ENCODE measurements at regions not wholly inside any gene's neighbourhood (a gene's known extent, or its start where the extent isn't known, plus 50 kb on each side); places are given as distances from the start of the nearest gene placed in this dataset.
"Not testable (repeated sequence)": the region's sequence is repeated elsewhere in the genome, so short reads cannot be mapped to it uniquely, and the experiment has no call there.

GRCh38 chr7:25742316-25742715 is 409.7 kb upstream of the NFE2L3 start:
- Histone ChIP-seq H3K9me3 (ENCODE audit: control insufficient read depth in 1 of 2, insufficient read depth in 1 of 2, low read depth in 1 of 2, low read length in 2 of 2) (no peaks in the 10 kb centered on the region), H3K4me2 (ENCODE audit: low read length) (no peak overlapping the region), H3K4me3 (replicated peaks in 1 of 2; ENCODE audit: low read depth in 1 of 2, low read length in 2 of 2) (no peak overlapping the region), H3K9ac (ENCODE audit: low read length) (no peak overlapping the region), H3K9me2 (ENCODE audit: insufficient read depth) (no peaks in the 10 kb centered on the region), H2AFZ (ENCODE audit: low read depth, low read length, poor library complexity, severe bottlenecking) (no peak overlapping the region), H4K20me1 (ENCODE audit: insufficient read depth) (no peaks in the 10 kb centered on the region), H3K27me3 (ENCODE audit: insufficient read depth, low read length) (peaks cover 11% of the 10 kb centered on the region; the same call in 1 of the 2 replicates), H3K36me3 (ENCODE audit: control insufficient read depth in 1 of 2, insufficient read depth in 2 of 2, low read length in 2 of 2) (no peaks in the 10 kb centered on the region), H3K4me1 (ENCODE audit: control insufficient read depth in 1 of 2, insufficient read depth in 2 of 2, low read length in 2 of 2) (no peaks in the 10 kb centered on the region), H3K79me2 (ENCODE audit: insufficient read depth, low read length) (no peaks in the 10 kb centered on the region), H3K27ac (ENCODE audit: low read depth, low read length) (no peak overlapping the region)
- RAD21 ChIA-PET (ENCODE audit: low non-redundant PET in 1 of 2, low total read pairs in 2 of 2, uncharacterized antibody in 2 of 2, unreplicated experiment in 2 of 2), result no interaction called here
- TF ChIP-seq ZNF274 (IDR thresholded peaks at IDR 0.05; ENCODE audit: low read depth, low read length), result no peak
- no peak for TF ChIP-seq ATF3 (IDR thresholded peaks at IDR 0.05)
- no peak for TF ChIP-seq CBX3 (IDR thresholded peaks at IDR 0.05; ENCODE audit: low read depth)
- no peak for TF ChIP-seq YY1 (IDR thresholded peaks at IDR 0.05; ENCODE audit: extremely low read depth, insufficient replicate concordance, low read depth, low read length)
- no peak for TF ChIP-seq ELF1 (IDR thresholded peaks at IDR 0.05; ENCODE audit: borderline replicate concordance, low read depth)
- no peak for TF ChIP-seq ZBTB33 (IDR thresholded peaks at IDR 0.05; ENCODE audit: extremely low read depth, insufficient replicate concordance, low read length)
- no peak for TF ChIP-seq CTCF (IDR thresholded peaks at IDR 0.05 in 2 of 3, conservative IDR thresholded peaks at IDR 0.05 in 1 of 3; ENCODE audit: borderline replicate concordance in 1 of 3, insufficient read depth in 1 of 3, low read depth in 2 of 3, low read length in 2 of 3)
- no peak for TF ChIP-seq RAD21 (IDR thresholded peaks at IDR 0.05; ENCODE audit: low read depth)
- no peak for TF ChIP-seq POLR2AphosphoS5 (IDR thresholded peaks at IDR 0.05; ENCODE audit: low read depth, low read length)
- no peak for TF ChIP-seq EZH2phosphoT487 (IDR thresholded peaks at IDR 0.05; ENCODE audit: borderline replicate concordance)
- no peak for TF ChIP-seq CEBPB (IDR thresholded peaks at IDR 0.05; ENCODE audit: low read depth)
- no peak for TF ChIP-seq EZH2 (IDR thresholded peaks at IDR 0.05)
- TF ChIP-seq SP1 (IDR thresholded peaks at IDR 0.05; ENCODE audit: low read depth), result no peak
- TF ChIP-seq SIN3A (IDR thresholded peaks at IDR 0.05; ENCODE audit: low read depth), result no peak
- no peak for TF ChIP-seq EGR1 (IDR thresholded peaks at IDR 0.05; ENCODE audit: low read depth)
- TF ChIP-seq MAX (IDR thresholded peaks at IDR 0.05), result no peak
- no peak for TF ChIP-seq FOSL1 (IDR thresholded peaks at IDR 0.05; ENCODE audit: low read depth)
- no peak for TF ChIP-seq JUND (IDR thresholded peaks at IDR 0.05)
- DNase-seq (ENCODE audit: low read depth, low spot score) (no peak), ATAC-seq (no peak)
- BruUV-seq (replicated peaks), result no TSS peak
- intact Hi-C loops (cut with micrococcal nuclease), result no loop called here
- POLR2A ChIA-PET, result no interaction called here
- CTCF ChIA-PET, result no interaction called here

GRCh38 chr7:25743670-25744451 is 408.1 kb upstream of the NFE2L3 start:
- H3K27ac ChIP-seq (ENCODE audit: low read depth, low read length); H3K36me3 ChIP-seq (ENCODE audit: control insufficient read depth in 1 of 2, insufficient read depth in 2 of 2, low read length in 2 of 2); CTCF ChIA-PET; H3K9me3 ChIP-seq (ENCODE audit: control insufficient read depth in 1 of 2, insufficient read depth in 1 of 2, low read depth in 1 of 2, low read length in 2 of 2); POLR2A ChIA-PET; RAD21 ChIA-PET (ENCODE audit: low non-redundant PET in 1 of 2, low total read pairs in 2 of 2, uncharacterized antibody in 2 of 2, unreplicated experiment in 2 of 2); H2AFZ ChIP-seq (ENCODE audit: low read depth, low read length, poor library complexity, severe bottlenecking); H3K27me3 ChIP-seq (ENCODE audit: insufficient read depth, low read length); H3K79me2 ChIP-seq (ENCODE audit: insufficient read depth, low read length); intact Hi-C loops (cut with micrococcal nuclease); H3K4me1 ChIP-seq (ENCODE audit: control insufficient read depth in 1 of 2, insufficient read depth in 2 of 2, low read length in 2 of 2); ATAC-seq; H3K9me2 ChIP-seq (ENCODE audit: insufficient read depth); DNase-seq (ENCODE audit: low read depth, low spot score); BruUV-seq (replicated peaks); H4K20me1 ChIP-seq (ENCODE audit: insufficient read depth); H3K4me3 ChIP-seq (replicated peaks in 1 of 2; ENCODE audit: low read depth in 1 of 2, low read length in 2 of 2); H3K4me2 ChIP-seq (ENCODE audit: low read length); H3K9ac ChIP-seq (ENCODE audit: low read length): not testable (repeated sequence)

Measured in HCT116 (cell line).